ENCODE measurements at regions not wholly inside any gene's neighbourhood (a gene's known extent, or its start where the extent isn't known, plus 50 kb on each side); places are given as distances from the start of the nearest gene placed in this dataset.

DNA sequence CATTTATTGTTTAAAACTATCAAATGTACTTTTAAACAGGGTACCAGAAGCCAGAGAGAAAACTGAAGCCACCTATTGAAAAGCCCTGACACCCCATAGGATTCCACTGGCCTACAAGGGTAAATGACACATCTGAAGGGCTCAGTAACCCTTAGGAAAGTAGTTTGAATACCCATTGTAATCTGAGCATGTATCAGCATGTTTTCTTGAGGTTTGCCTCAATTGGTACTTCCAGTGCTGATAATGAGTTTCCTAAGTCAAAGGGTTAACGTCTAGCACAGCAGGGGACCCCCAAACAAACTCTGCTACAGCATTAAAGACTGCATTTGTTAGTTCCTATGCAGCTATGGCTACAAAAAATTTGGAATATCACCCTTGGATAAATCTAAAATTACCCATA is 657.1 kb downstream of the NR2F1-AS1 start:
- Histone ChIP-seq H3K9me3 (ENCODE audit: insufficient read depth, low read depth, low read length) (no peaks in the 10 kb centered on the region), H3K4me1 (ENCODE audit: insufficient read depth, low read length) (peaks cover 39% of the 10 kb centered on the region), H3K27me3 (ENCODE audit: insufficient read depth, low read length) (no peaks in the 10 kb centered on the region), H3K36me3 (ENCODE audit: insufficient read depth, low read length) (no peaks in the 10 kb centered on the region), H3K9ac (ENCODE audit: low read depth, low read length) (no peak overlapping the region), H3K4me3 (ENCODE audit: low read length) (no peak overlapping the region), H3K27ac (ENCODE audit: low read depth, low read length) (no peak overlapping the region)
- 0% methylated on average over 1 of the region's 1 CpG for WGBS

DNA sequence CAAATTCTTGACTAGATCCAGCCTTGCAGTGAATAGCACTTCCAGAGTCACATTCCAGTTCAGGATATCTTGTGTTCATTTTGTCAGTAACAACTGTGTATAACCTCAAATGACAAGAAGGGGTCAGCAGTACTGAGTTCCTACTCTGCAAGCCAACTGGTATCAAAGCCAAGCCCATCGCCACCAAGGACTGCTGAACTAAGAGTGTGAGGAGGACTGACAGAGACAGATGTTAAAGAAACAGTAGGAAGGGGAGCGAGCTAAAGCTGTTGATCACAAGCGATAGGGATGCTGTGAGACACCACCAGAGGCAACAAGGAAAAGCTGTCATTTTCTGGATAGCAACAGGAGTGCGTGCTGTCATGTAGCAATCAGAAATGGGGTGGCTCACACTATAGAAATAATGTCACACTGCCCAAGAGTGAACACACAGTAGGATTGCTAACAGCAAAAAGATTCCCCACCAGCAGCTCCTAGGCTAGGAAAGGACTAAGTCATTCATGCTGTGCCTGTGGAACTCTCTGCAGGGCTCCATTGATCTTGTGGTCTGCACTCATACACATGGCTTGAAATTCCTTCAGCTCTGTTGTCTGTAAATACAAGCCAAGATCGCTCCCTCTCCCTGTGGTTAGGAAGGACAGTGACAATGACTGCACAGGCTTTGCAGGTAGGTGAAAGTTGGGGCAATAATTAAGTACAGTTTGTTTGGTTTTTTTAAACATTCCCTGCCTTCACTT is 658.6 kb downstream of the NR2F1-AS1 start:
- Histone ChIP-seq H3K36me3 (ENCODE audit: insufficient read depth, low read length) (no peaks in the 10 kb centered on the region), H3K27ac (ENCODE audit: low read depth, low read length) (no peak overlapping the region)
- 68% methylated on average over 5 of the region's 5 CpGs for WGBS

DNA sequence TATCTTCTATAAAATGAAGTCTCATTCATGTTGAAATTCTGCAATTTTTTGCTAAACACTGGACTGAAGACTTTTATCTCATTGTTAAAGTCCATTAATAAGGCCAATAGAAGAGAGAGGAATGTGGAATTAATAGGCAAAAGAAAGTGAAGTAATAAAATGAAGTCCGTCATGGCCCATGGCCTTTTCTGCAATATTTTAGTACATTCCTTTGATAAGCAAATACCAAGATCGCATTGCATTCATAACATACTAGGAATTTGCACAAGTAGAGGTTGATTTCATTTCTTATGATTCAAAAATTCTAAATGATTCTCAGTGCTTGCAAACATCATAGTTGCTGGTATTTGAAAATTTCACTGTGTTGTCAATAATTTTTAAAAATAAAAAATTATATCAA is 664.0 kb downstream of the NR2F1-AS1 start:
- Histone ChIP-seq H3K4me1 (ENCODE audit: insufficient read depth, low read length) (peaks cover 9% of the 10 kb centered on the region), H3K36me3 (ENCODE audit: insufficient read depth, low read length) (no peaks in the 10 kb centered on the region), H3K27ac (ENCODE audit: low read depth, low read length) (no peak overlapping the region), H3K4me3 (ENCODE audit: low read length) (no peak overlapping the region), H3K9me3 (ENCODE audit: insufficient read depth, low read depth, low read length) (no peaks in the 10 kb centered on the region), H3K9ac (ENCODE audit: low read depth, low read length) (no peak overlapping the region), H3K27me3 (ENCODE audit: insufficient read depth, low read length) (no peaks in the 10 kb centered on the region)
- 100% methylated on average over 2 of the region's 2 CpGs for WGBS

More for the DNA sequence above, 658.6 kb downstream of the NR2F1-AS1 start:
- Histone ChIP-seq H3K9me3 (ENCODE audit: insufficient read depth, low read depth, low read length) (no peaks in the 10 kb centered on the region), H3K9ac (ENCODE audit: low read depth, low read length) (no peak overlapping the region), H3K4me3 (ENCODE audit: low read length) (no peak overlapping the region), H3K27me3 (ENCODE audit: insufficient read depth, low read length) (no peaks in the 10 kb centered on the region), H3K4me1 (ENCODE audit: insufficient read depth, low read length) (peaks cover 34% of the 10 kb centered on the region)

DNA sequence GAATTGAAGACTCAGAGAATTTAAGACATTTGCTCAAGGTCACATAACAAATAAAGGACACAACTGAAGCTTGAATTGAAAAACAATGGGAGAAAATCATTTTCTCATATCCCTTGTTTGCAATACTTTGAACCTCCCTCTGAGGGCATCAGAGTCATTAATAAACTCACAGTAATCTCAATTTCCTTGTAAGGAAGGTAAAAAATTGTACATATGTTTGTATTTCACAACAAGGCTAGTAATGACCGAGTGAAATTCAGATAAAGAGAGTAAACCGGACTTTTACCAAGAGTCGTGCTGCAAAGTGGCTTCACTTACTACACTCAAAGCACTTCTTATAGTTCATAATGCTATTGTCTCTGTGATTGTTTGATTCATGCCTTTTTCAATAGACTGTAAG is 665.0 kb downstream of the NR2F1-AS1 start:
- 100% methylated on average over 3 of the region's 3 CpGs for WGBS

DNA sequence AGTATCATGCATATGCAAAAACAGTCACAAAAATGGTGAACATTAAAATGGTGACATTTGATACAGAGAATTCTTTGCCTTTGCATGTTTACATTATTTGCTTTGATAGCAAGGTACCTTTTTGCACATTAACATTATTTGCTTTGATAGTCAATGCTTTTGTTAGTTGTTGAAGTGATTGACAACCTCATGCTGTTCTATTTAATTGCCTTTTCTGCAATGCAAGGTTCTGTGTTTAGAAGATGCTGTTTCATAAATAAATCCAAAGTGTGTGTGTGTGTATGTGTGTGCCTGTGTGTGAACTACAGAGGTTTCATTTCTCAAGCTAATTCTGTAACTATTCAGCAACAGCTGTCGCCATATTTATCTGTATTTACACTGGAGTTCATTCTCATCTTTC is 668.7 kb downstream of the NR2F1-AS1 start:
- Histone ChIP-seq H3K4me3 (ENCODE audit: low read length) (no peak overlapping the region), H3K9ac (ENCODE audit: low read depth, low read length) (no peak overlapping the region), H3K9me3 (ENCODE audit: insufficient read depth, low read depth, low read length) (no peaks in the 10 kb centered on the region), H3K4me1 (ENCODE audit: insufficient read depth, low read length) (peaks cover 38% of the 10 kb centered on the region), H3K36me3 (ENCODE audit: insufficient read depth, low read length) (no peaks in the 10 kb centered on the region), H3K27me3 (ENCODE audit: insufficient read depth, low read length) (no peaks in the 10 kb centered on the region), H3K27ac (ENCODE audit: low read depth, low read length) (no peak overlapping the region)
- WGBS: 82% methylated on average over 1 of the region's 1 CpG

More for the DNA sequence above, 665.0 kb downstream of the NR2F1-AS1 start:
- no peaks in the 10 kb centered on the region for H3K9me3 ChIP-seq (ENCODE audit: insufficient read depth, low read depth, low read length)
- no peak overlapping the region for H3K4me3 ChIP-seq (ENCODE audit: low read length)
- H3K4me1 ChIP-seq (ENCODE audit: insufficient read depth, low read length): peaks cover 19% of the 10 kb centered on the region
- H3K27ac ChIP-seq (ENCODE audit: low read depth, low read length): no peak overlapping the region
- no peak overlapping the region for H3K9ac ChIP-seq (ENCODE audit: low read depth, low read length)
- no peaks in the 10 kb centered on the region for H3K36me3 ChIP-seq (ENCODE audit: insufficient read depth, low read length)
- H3K27me3 ChIP-seq (ENCODE audit: insufficient read depth, low read length): no peaks in the 10 kb centered on the region

DNA sequence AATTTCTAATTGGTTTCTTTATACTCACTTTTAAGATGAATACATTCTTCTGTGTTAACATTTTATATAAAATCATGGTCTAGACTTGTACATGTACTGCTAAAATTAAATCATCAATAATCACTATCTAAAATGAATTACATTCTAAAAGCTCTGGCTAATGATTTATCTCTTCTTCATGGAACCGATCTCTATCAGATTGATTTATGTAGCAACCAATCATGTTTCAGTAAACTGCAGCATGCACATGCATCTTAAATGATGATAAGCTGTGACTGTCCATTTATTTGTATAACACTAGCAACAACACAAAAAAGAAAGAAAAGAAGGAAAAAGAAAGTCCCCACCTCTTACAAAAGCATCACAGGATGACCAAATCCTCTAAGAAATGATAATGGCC is 669.2 kb downstream of the NR2F1-AS1 start:
- no peaks in the 10 kb centered on the region for H3K27me3 ChIP-seq (ENCODE audit: insufficient read depth, low read length)
- H3K27ac ChIP-seq (ENCODE audit: low read depth, low read length): no peak overlapping the region
- H3K9me3 ChIP-seq (ENCODE audit: insufficient read depth, low read depth, low read length): no peaks in the 10 kb centered on the region
- H3K36me3 ChIP-seq (ENCODE audit: insufficient read depth, low read length): no peaks in the 10 kb centered on the region
- peaks cover 38% of the 10 kb centered on the region for H3K4me1 ChIP-seq (ENCODE audit: insufficient read depth, low read length)
- no peak overlapping the region for H3K9ac ChIP-seq (ENCODE audit: low read depth, low read length)
- H3K4me3 ChIP-seq (ENCODE audit: low read length): no peak overlapping the region
- 96% methylated on average over 1 of the region's 1 CpG for WGBS

DNA sequence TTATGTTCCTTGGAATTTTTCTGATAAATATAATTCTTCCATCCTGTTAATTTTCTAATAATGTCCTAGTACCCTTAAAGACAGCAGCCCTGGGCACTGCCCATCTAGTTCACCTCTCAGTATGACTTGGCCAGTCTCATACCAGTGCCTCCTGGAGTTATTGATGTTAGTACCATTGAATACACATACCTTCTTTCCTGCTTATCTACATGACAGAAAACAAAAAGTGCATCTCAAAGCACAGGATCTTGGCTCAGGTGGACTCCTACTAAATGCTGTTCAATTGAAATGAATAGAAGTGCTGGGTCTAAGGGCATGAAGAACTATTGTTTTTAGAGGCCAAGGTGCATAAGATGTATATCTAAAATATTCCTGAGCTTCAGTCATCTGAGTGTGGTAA is 669.7 kb downstream of the NR2F1-AS1 start:
- H3K9ac ChIP-seq (ENCODE audit: low read depth, low read length): no peak overlapping the region
- no peak overlapping the region for H3K27ac ChIP-seq (ENCODE audit: low read depth, low read length)
- H3K4me3 ChIP-seq (ENCODE audit: low read length): no peak overlapping the region
- no peaks in the 10 kb centered on the region for H3K9me3 ChIP-seq (ENCODE audit: insufficient read depth, low read depth, low read length)
- no peaks in the 10 kb centered on the region for H3K36me3 ChIP-seq (ENCODE audit: insufficient read depth, low read length)
- H3K27me3 ChIP-seq (ENCODE audit: insufficient read depth, low read length): no peaks in the 10 kb centered on the region
- H3K4me1 ChIP-seq (ENCODE audit: insufficient read depth, low read length): peaks cover 38% of the 10 kb centered on the region

DNA sequence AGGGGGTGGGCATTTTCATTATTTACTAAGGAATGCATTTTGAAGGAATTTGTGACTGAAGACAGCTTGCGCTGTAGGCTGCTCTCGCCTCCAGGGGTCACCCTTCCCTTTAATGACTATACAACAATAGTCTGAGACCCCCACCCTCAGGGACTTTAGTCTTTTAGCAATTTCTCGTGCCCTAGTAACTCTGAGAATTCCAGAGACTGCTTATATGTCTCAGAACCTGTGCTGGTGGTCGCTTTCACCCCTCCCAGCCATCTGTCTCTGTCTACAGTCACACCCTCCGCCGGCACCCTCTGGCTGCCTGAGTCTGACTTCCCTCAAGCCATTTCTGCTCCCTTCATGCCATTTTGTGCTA is 671.4 kb downstream of the NR2F1-AS1 start:
- H3K27ac ChIP-seq (ENCODE audit: low read depth, low read length): no peak overlapping the region
- H3K4me1 ChIP-seq (ENCODE audit: insufficient read depth, low read length): peaks cover 38% of the 10 kb centered on the region
- H3K36me3 ChIP-seq (ENCODE audit: insufficient read depth, low read length): no peaks in the 10 kb centered on the region
- no peaks in the 10 kb centered on the region for H3K9me3 ChIP-seq (ENCODE audit: insufficient read depth, low read depth, low read length)
- WGBS: 27% methylated on average over 6 of the region's 6 CpGs
- no peak overlapping the region for H3K9ac ChIP-seq (ENCODE audit: low read depth, low read length)
- H3K27me3 ChIP-seq (ENCODE audit: insufficient read depth, low read length): no peaks in the 10 kb centered on the region
- H3K4me3 ChIP-seq (ENCODE audit: low read length): no peak overlapping the region

DNA sequence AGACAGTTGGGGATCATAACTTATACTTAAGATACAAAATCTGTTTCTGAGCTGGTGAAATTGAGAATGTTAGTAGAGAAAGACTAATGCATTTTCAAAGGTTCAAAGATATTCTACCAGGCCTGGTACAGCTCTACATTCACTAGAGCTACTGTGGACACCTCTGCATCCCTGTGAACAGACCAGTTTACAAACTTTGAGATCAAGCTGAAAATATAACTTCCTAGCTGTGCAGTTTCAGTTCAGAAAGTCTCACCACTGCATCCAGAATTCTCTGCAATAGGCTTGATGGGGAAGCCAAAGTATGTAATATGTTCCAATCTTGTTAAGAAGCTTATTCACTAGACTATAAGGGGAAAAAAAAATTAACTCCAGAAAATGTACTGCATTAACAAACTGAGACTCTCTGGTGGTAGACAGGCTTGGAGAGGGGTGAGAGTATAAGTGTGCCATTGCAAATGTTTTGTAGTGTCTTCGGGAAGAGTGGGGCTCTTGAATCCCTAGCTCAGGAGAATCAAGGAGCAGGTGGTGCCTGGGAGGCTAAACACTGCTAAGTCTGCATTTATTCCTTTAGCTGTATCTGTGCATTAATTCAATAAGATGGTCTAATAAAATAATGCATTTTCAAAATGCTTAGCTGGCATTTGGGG is 671.9 kb downstream of the NR2F1-AS1 start:
- H3K27ac ChIP-seq (ENCODE audit: low read depth, low read length): no peak overlapping the region
- H3K27me3 ChIP-seq (ENCODE audit: insufficient read depth, low read length): no peaks in the 10 kb centered on the region
- H3K9me3 ChIP-seq (ENCODE audit: insufficient read depth, low read depth, low read length): no peaks in the 10 kb centered on the region
- H3K36me3 ChIP-seq (ENCODE audit: insufficient read depth, low read length): no peaks in the 10 kb centered on the region
- H3K9ac ChIP-seq (ENCODE audit: low read depth, low read length): no peak overlapping the region
- 80% methylated on average over 1 of the region's 1 CpG for WGBS
- H3K4me3 ChIP-seq (ENCODE audit: low read length): no peak overlapping the region
- peaks cover 38% of the 10 kb centered on the region for H3K4me1 ChIP-seq (ENCODE audit: insufficient read depth, low read length)

DNA sequence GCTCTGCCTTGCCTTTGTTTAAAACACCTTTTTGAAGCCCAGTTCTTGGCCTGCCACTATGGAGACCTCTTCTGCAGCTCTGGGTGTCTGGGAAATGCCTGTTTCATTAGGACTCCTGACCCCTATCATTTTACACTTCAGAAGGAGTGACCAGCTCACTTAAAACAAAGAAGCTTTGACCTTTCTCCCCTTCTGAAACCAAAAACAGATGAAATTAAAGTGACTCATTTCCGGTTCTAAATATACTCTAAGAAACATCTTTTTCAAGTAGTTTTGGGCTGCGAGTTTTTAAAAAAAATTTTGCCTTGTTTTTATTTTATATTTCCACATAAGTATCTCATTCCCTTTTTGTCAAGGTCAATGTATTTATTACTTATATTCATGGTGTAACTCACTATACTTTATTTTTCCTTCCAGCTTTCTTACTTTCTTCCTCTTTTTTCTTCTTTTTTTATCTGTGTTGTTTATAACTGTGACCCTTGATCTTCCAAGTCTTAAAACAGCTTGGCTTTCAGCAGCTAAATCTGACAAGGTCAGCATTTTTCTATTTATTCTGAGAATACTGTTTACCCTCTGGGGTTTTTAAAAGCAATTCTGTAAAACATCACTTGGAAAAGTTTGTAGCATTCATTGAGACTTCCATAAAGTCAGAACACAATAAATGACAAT is 672.9 kb downstream of the NR2F1-AS1 start:
- no peak overlapping the region for H3K9ac ChIP-seq (ENCODE audit: low read depth, low read length)

DNA sequence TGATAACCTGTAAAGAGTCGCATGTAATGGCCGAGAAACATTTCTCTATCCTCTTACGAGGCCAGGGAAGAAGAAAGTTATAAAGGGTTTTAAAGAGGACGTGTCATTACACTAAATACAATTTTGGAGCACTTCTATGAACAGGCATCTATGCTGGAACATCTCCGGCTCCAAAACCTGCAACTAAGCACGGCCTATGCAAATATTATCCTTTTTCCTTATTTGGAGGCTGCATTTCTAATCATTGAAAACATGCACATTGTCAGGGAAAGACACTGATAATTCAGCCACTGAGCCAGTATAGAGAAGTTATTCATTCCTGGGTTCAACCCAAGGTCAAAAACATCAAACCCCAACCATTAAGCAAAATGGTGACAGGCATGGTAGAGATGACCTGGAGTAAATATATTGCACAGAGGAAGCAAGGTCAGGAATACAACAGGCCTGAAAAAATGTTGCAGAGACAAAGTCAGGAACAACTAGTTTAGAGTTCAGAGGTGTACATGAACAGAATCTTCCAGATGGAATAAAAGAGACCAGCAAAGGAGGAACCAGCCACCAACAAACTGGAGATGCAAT is 674.1 kb downstream of the NR2F1-AS1 start:
- Histone ChIP-seq H3K9me3 (ENCODE audit: insufficient read depth, low read depth, low read length) (no peaks in the 10 kb centered on the region), H3K4me3 (ENCODE audit: low read length) (no peak overlapping the region), H3K9ac (ENCODE audit: low read depth, low read length) (no peak overlapping the region), H3K4me1 (ENCODE audit: insufficient read depth, low read length) (peaks cover 28% of the 10 kb centered on the region), H3K27ac (ENCODE audit: low read depth, low read length) (no peak overlapping the region), H3K27me3 (ENCODE audit: insufficient read depth, low read length) (no peaks in the 10 kb centered on the region), H3K36me3 (ENCODE audit: insufficient read depth, low read length) (no peaks in the 10 kb centered on the region)
- WGBS: 96% methylated on average over 6 of the region's 6 CpGs

More for the DNA sequence above, 672.9 kb downstream of the NR2F1-AS1 start:
- H3K4me3 ChIP-seq (ENCODE audit: low read length): no peak overlapping the region
- H3K36me3 ChIP-seq (ENCODE audit: insufficient read depth, low read length): no peaks in the 10 kb centered on the region
- peaks cover 38% of the 10 kb centered on the region for H3K4me1 ChIP-seq (ENCODE audit: insufficient read depth, low read length)
- WGBS: 82% methylated on average over 1 of the region's 2 CpGs
- no peak overlapping the region for H3K27ac ChIP-seq (ENCODE audit: low read depth, low read length)
- H3K9me3 ChIP-seq (ENCODE audit: insufficient read depth, low read depth, low read length): no peaks in the 10 kb centered on the region
- no peaks in the 10 kb centered on the region for H3K27me3 ChIP-seq (ENCODE audit: insufficient read depth, low read length)
